Fibroblast of gingiva (primary cell): ENCODE measurements at regions not wholly inside any gene's neighbourhood (a gene's known extent, or its start where the extent isn't known, plus 50 kb on each side); places are given as distances from the start of the nearest gene placed in this dataset.

Experiments used
- DNase-seq: peaks from one replicate; pipeline ENCODE4 v3.0.0-alpha.2; 2011; ENCODE audit warnings: low read depth

- DNase-seq = no peak
These were observed 188.8 kb downstream of the TSHZ3 start for GRCh38 chr19:31160336-31160926.

- peak; percentile 8 for DNase-seq
These were observed 195.2 kb downstream of the TSHZ3 start for GRCh38 chr19:31154021-31154420.

GRCh38 chr19:31152906-31153305 lies 196.3 kb downstream of the TSHZ3 start:
- no peak for DNase-seq

- DNase-seq = no peak
These were observed 199.7 kb downstream of the TSHZ3 start for GRCh38 chr19:31149441-31149941.

- no peak for DNase-seq
These were observed 200.6 kb downstream of the TSHZ3 start for GRCh38 chr19:31148671-31149070.

- no peak for DNase-seq
These were observed 202.0 kb downstream of the TSHZ3 start for GRCh38 chr19:31147234-31147633.

- DNase-seq = no peak
These were observed 202.6 kb downstream of the TSHZ3 start for GRCh38 chr19:31146546-31147183.

- no peak for DNase-seq
These were observed 203.2 kb downstream of the TSHZ3 start for GRCh38 chr19:31146015-31146414.

- DNase-seq = no peak
These were observed 204.2 kb downstream of the TSHZ3 start for GRCh38 chr19:31145007-31145406.

- no peak for DNase-seq
These were observed 205.0 kb downstream of the TSHZ3 start for GRCh38 chr19:31144075-31144870.

GRCh38 chr19:31141301-31141700 lies 207.9 kb downstream of the TSHZ3 start:
- no peak for DNase-seq

GRCh38 chr19:31140717-31141116 lies 208.5 kb downstream of the TSHZ3 start:
- DNase-seq = no peak

GRCh38 chr19:31139871-31140505 lies 209.2 kb downstream of the TSHZ3 start:
- peak; percentile 61 for DNase-seq

- DNase-seq = no peak
These were observed 211.2 kb downstream of the TSHZ3 start for GRCh38 chr19:31138077-31138476.

GRCh38 chr19:31135841-31136240 lies 213.4 kb downstream of the TSHZ3 start:
- peak; percentile 64 for DNase-seq

GRCh38 chr19:31132753-31133110 lies 216.5 kb downstream of the TSHZ3 start:
- DNase-seq = no peak

GRCh38 chr19:31128291-31128690 lies 220.9 kb downstream of the TSHZ3 start:
- no peak for DNase-seq

- peak; percentile 89 for DNase-seq
These were observed 221.9 kb downstream of the TSHZ3 start for GRCh38 chr19:31127134-31127967.

- DNase-seq = no peak
These were observed 223.0 kb downstream of the TSHZ3 start for GRCh38 chr19:31126236-31126635.

GRCh38 chr19:31125071-31125470 lies 224.2 kb downstream of the TSHZ3 start:
- DNase-seq = no peak

GRCh38 chr19:31121501-31121900 lies 227.7 kb downstream of the TSHZ3 start:
- no peak for DNase-seq

GRCh38 chr19:31120952-31121351 lies 228.3 kb downstream of the TSHZ3 start:
- no peak for DNase-seq
